NCI-H1105 (cell line): ENCODE measurements at regions not wholly inside any gene's neighbourhood (a gene's known extent, or its start where the extent isn't known, plus 50 kb on each side); places are given as distances from the start of the nearest gene placed in this dataset.
A peak's percentile ranks its signal among the peaks of the same experiment; 100 is the strongest.
"Not testable (repeated sequence)": the region's sequence is repeated elsewhere in the genome, so short reads cannot be mapped to it uniquely, and the experiment has no call there.

Experiments
- DNase-seq: peaks from one replicate; lab custom pipeline; 2025; lab: John Stamatoyannopoulos, UW

- no peak for DNase-seq
Measured at GRCh38 chr4:149986917-149987316, 91.3 kb upstream of the DCLK2 start.

GRCh38 chr4:149987330-149988086, 90.7 kb upstream of the DCLK2 start:
- no peak for DNase-seq

GRCh38 chr4:149988087-149988410, 90.2 kb upstream of the DCLK2 start:
- DNase-seq = no peak

GRCh38 chr4:149993030-149993429, 85.2 kb upstream of the DCLK2 start:
- DNase-seq = no peak

- no peak for DNase-seq
Measured at GRCh38 chr4:149995134-149995756, 83.0 kb upstream of the DCLK2 start.

GRCh38 chr4:149997881-149998421, 80.3 kb upstream of the DCLK2 start:
- DNase-seq = no peak

GRCh38 chr4:149999485-150000074, 78.7 kb upstream of the DCLK2 start:
- no peak for DNase-seq

- no peak for DNase-seq
Measured at GRCh38 chr4:150001815-150002214, 76.4 kb upstream of the DCLK2 start.

- no peak for DNase-seq
Measured at GRCh38 chr4:150002561-150002960, 75.7 kb upstream of the DCLK2 start.

GRCh38 chr4:150004481-150004880, 73.8 kb upstream of the DCLK2 start:
- DNase-seq = no peak

GRCh38 chr4:150005537-150005936, 72.7 kb upstream of the DCLK2 start:
- no peak for DNase-seq

- no peak for DNase-seq
Measured at GRCh38 chr4:150006197-150006596, 72.0 kb upstream of the DCLK2 start.

GRCh38 chr4:150007512-150007911, 70.7 kb upstream of the DCLK2 start:
- DNase-seq = no peak

GRCh38 chr4:150008546-150008945, 69.7 kb upstream of the DCLK2 start:
- no peak for DNase-seq

- no peak for DNase-seq
Measured at GRCh38 chr4:150009533-150009932, 68.7 kb upstream of the DCLK2 start.

- DNase-seq = peak; percentile 4
Measured at GRCh38 chr4:150010525-150011126, 67.6 kb upstream of the DCLK2 start.

- no peak for DNase-seq
Measured at GRCh38 chr4:150012851-150013360, 65.3 kb upstream of the DCLK2 start.

- not testable (repeated sequence) for DNase-seq
Measured at GRCh38 chr4:150015910-150016309, 62.3 kb upstream of the DCLK2 start.

- not testable (repeated sequence) for DNase-seq
Measured at GRCh38 chr4:150016621-150017020, 61.6 kb upstream of the DCLK2 start.

GRCh38 chr4:150018257-150018656, 60.0 kb upstream of the DCLK2 start:
- no peak for DNase-seq

- DNase-seq = no peak
Measured at GRCh38 chr4:150021483-150021882, 56.8 kb upstream of the DCLK2 start.

GRCh38 chr4:150023489-150023888, 54.8 kb upstream of the DCLK2 start:
- DNase-seq = no peak

- DNase-seq = not testable (repeated sequence)
Measured at GRCh38 chr4:150026987-150027386, 51.3 kb upstream of the DCLK2 start.
